GM18507 (cell line): ENCODE measurements at regions not wholly inside any gene's neighbourhood (a gene's known extent, or its start where the extent isn't known, plus 50 kb on each side); places are given as distances from the start of the nearest gene placed in this dataset.
"Not testable (repeated sequence)": the region's sequence is repeated elsewhere in the genome, so short reads cannot be mapped to it uniquely, and the experiment has no call there.

Experiments used
- DNase-seq: peaks from one replicate; pipeline ENCODE4 v3.0.0; 2011; ENCODE audit warnings: low read depth; ENCODE audit not compliant: insufficient read length; ENCODE audit errors: extremely low spot score
- FAIRE-seq: peaks from 2 replicates; lab custom pipeline; 2011; peaks lifted over from hg19 to GRCh38; lab: Jason Lieb, UNC

GRCh38 chr5:6246820-6247437 lies 131.4 kb downstream of the MED10 start:
- DNase-seq (no peak), FAIRE-seq (no peak)

GRCh38 chr5:6244339-6244714 lies 134.0 kb downstream of the MED10 start:
- DNase-seq, result no peak
- no peak for FAIRE-seq

- no peak for FAIRE-seq
- DNase-seq, result no peak
Observed at GRCh38 chr5:6243706-6244338, 134.5 kb downstream of the MED10 start.

- DNase-seq, FAIRE-seq: not testable (repeated sequence)
Observed at GRCh38 chr5:6241056-6241455, 137.3 kb downstream of the MED10 start.

GRCh38 chr5:6236858-6237481 lies 141.4 kb downstream of the MED10 start:
- FAIRE-seq (peak; percentile 53), DNase-seq (no peak)

GRCh38 chr5:6236170-6236793 lies 142.1 kb downstream of the MED10 start:
- no peak for DNase-seq
- FAIRE-seq, result no peak

GRCh38 chr5:6235726-6236125 lies 142.6 kb downstream of the MED10 start:
- DNase-seq, result no peak
- no peak for FAIRE-seq

- no peak for FAIRE-seq
- DNase-seq, result no peak
Observed at GRCh38 chr5:6228257-6229250, 149.8 kb downstream of the MED10 start.

- DNase-seq (no peak), FAIRE-seq (no peak)
Observed at GRCh38 chr5:6225121-6225607, 153.2 kb downstream of the MED10 start.

- DNase-seq, result no peak
- FAIRE-seq, result no peak
Observed at GRCh38 chr5:6224406-6224805, 153.9 kb downstream of the MED10 start.

GRCh38 chr5:6222899-6223298 lies 155.4 kb downstream of the MED10 start:
- no peak for DNase-seq

GRCh38 chr5:6222121-6222520 lies 156.2 kb downstream of the MED10 start:
- FAIRE-seq, result peak; percentile 18

More at GRCh38 chr5:6222899-6223298, 155.4 kb downstream of the MED10 start:
- no peak for FAIRE-seq

GRCh38 chr5:6221141-6221626 lies 157.2 kb downstream of the MED10 start:
- FAIRE-seq, result no peak
- DNase-seq, result no peak

More at GRCh38 chr5:6222121-6222520, 156.2 kb downstream of the MED10 start:
- no peak for DNase-seq

GRCh38 chr5:6220346-6221088 lies 157.8 kb downstream of the MED10 start:
- DNase-seq (no peak), FAIRE-seq (no peak)

- FAIRE-seq (no peak), DNase-seq (no peak)
Observed at GRCh38 chr5:6218517-6218916, 159.8 kb downstream of the MED10 start.

GRCh38 chr5:6218116-6218515 lies 160.2 kb downstream of the MED10 start:
- no peak for DNase-seq
- FAIRE-seq, result no peak

GRCh38 chr5:6216471-6217075 lies 161.8 kb downstream of the MED10 start:
- no peak for DNase-seq
- no peak for FAIRE-seq

GRCh38 chr5:6215891-6216290 lies 162.5 kb downstream of the MED10 start:
- no peak for FAIRE-seq
- DNase-seq, result no peak
